ENCODE measurements at regions not wholly inside any gene's neighbourhood (a gene's known extent, or its start where the extent isn't known, plus 50 kb on each side); places are given as distances from the start of the nearest gene placed in this dataset.

GRCh38 chr18:52008330-52008729, 331.7 kb upstream of the DCC start (continued):
- TF ChIP-seq HNF4G (IDR thresholded peaks at IDR 0.05; ENCODE audit: borderline replicate concordance, low read depth, low read length) (no peak), HNF4G (CRISPR knock-in tag; IDR thresholded peaks at IDR 0.05; ENCODE audit: borderline replicate concordance, low read depth) (no peak), DDIT3 (CRISPR knock-in tag; IDR thresholded peaks at IDR 0.05) (no peak), ZNF224 (CRISPR knock-in tag; IDR thresholded peaks at IDR 0.05) (no peak), ZSCAN21 (CRISPR knock-in tag; IDR thresholded peaks at IDR 0.05; ENCODE audit: borderline replicate concordance) (no peak), ISX (CRISPR knock-in tag; conservative IDR thresholded peaks at IDR 0.05) (no peak), PHF8 (CRISPR knock-in tag; IDR thresholded peaks at IDR 0.05) (no peak), FOXA3 (CRISPR knock-in tag; IDR thresholded peaks at IDR 0.05) (peak; percentile 47; the same call in 1 of the 2 replicates), ZC3H13 (CRISPR knock-in tag; IDR thresholded peaks at IDR 0.05) (no peak), ARNTL (CRISPR knock-in tag; IDR thresholded peaks at IDR 0.05) (no peak), AHDC1 (CRISPR knock-in tag; IDR thresholded peaks at IDR 0.05; ENCODE audit: borderline replicate concordance) (peak; percentile 38; the same call in 1 of the 2 replicates), ZBTB20 (CRISPR knock-in tag; IDR thresholded peaks at IDR 0.05; ENCODE audit: borderline replicate concordance, low read depth) (peak; percentile 88; the same call in 1 of the 2 replicates), CHD2 (IDR thresholded peaks at IDR 0.05; ENCODE audit: low read depth, low read length) (no peak)

Measured in HepG2 (cell line).